ENCODE measurements at regions not wholly inside any gene's neighbourhood (a gene's known extent, or its start where the extent isn't known, plus 50 kb on each side); places are given as distances from the start of the nearest gene placed in this dataset.

DNA sequence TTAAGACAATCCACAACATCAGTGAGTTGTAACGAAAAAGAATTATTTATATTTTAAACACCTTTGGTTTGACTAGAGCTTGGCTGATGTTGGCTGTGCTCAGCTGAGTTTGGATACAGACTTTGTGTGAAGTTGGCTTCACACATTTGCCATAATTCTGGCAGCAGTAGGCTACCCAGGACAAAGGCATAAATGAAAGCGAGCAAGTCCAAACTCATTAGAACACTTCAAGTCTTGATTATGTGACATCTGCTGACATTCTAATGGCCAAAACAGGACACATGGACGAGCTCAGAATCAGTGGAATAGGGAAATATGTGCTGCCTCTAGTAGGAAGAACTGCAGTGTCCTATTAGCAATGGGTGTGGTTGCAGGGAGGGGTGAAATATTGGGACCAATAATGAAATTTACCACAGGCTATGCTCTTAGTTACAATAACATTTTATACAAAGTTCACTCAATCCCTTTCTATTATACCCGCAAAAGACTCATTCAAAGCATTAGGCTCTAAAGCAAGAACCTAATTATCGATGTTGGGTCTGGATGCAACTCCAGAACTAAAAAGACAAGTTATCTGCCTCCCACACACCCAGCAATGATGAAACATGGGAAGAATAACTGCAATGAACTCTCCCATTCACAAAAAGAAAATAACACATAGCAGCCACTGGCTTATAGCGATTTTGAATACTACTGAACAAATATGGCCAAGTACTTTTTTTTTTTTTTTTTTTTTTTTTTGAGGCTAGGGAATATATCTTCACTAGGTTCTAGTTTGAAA is 493.9 kb upstream of the RASGRP1 start:
- TF ChIP-seq, protein P1, sequence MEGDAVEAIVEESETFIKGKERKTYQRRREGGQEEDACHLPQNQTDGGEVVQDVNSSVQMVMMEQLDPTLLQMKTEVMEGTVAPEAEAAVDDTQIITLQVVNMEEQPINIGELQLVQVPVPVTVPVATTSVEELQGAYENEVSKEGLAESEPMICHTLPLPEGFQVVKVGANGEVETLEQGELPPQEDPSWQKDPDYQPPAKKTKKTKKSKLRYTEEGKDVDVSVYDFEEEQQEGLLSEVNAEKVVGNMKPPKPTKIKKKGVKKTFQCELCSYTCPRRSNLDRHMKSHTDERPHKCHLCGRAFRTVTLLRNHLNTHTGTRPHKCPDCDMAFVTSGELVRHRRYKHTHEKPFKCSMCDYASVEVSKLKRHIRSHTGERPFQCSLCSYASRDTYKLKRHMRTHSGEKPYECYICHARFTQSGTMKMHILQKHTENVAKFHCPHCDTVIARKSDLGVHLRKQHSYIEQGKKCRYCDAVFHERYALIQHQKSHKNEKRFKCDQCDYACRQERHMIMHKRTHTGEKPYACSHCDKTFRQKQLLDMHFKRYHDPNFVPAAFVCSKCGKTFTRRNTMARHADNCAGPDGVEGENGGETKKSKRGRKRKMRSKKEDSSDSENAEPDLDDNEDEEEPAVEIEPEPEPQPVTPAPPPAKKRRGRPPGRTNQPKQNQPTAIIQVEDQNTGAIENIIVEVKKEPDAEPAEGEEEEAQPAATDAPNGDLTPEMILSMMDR (IDR thresholded peaks at IDR 0.05; ENCODE audit: extremely low read depth in 1 of 2, insufficient read depth in 1 of 2, low read depth in 1 of 2, low read length in 2 of 2): no peak
- no peak for TF ChIP-seq JUN (IDR thresholded peaks at IDR 0.05; ENCODE audit: borderline replicate concordance, insufficient read depth, insufficient read length, low read depth)
- no peak for TF ChIP-seq EZH2 (IDR thresholded peaks at IDR 0.05; ENCODE audit: borderline replicate concordance, low read depth, low read length, severe bottlenecking)
- TF ChIP-seq POLR2AphosphoS5 (IDR thresholded peaks at IDR 0.05; ENCODE audit: insufficient read depth, low read depth, low read length): no peak
- no peak for TF ChIP-seq POLR2A (IDR thresholded peaks at IDR 0.05; ENCODE audit: low read depth, low read length)
- no peak for TF ChIP-seq GATA2 (IDR thresholded peaks at IDR 0.05; ENCODE audit: insufficient read depth, insufficient read length, low read depth, low read length)
- TF ChIP-seq, protein P2, sequence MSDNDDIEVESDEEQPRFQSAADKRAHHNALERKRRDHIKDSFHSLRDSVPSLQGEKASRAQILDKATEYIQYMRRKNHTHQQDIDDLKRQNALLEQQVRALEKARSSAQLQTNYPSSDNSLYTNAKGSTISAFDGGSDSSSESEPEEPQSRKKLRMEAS (IDR thresholded peaks at IDR 0.05; ENCODE audit: insufficient read depth, insufficient read length): no peak
- no peak for TF ChIP-seq MYC (IDR thresholded peaks at IDR 0.05; ENCODE audit: low read depth, low read length)

Data from endothelial cell of umbilical vein (primary cell).